Fibroblast of the aortic adventitia (primary cell): ENCODE measurements at regions not wholly inside any gene's neighbourhood (a gene's known extent, or its start where the extent isn't known, plus 50 kb on each side); places are given as distances from the start of the nearest gene placed in this dataset.
A peak's percentile ranks its signal among the peaks of the same experiment; 100 is the strongest.

Experiments
- DNase-seq: peaks from one replicate; pipeline ENCODE4 v3.0.0-alpha.2; 2010; ENCODE audit warnings: low read depth
- H3K4me3 ChIP-seq: 2 replicates; pipeline ENCODE4 v1.5.1; 2011; ENCODE audit warnings: low read depth, mild to moderate bottlenecking, control low read depth, low read length, moderate library complexity
- CTCF ChIP-seq: IDR thresholded peaks from 2 replicates; pipeline ENCODE4 v1.5.1; 2011; ENCODE audit warnings: mild to moderate bottlenecking, low read length, control low read depth, inconsistent platforms; ENCODE audit not compliant: insufficient read depth

- no peak overlapping the region for H3K4me3 ChIP-seq
- no peak for TF ChIP-seq CTCF
- DNase-seq: peak; percentile 22
These were observed 66.7 kb upstream of the TOP1 start for GRCh38 chr20:40961686-40962640.

GRCh38 chr20:40962733-40963504 lies 65.7 kb upstream of the TOP1 start:
- H3K4me3 ChIP-seq: no peak overlapping the region
- peak; percentile 82 for TF ChIP-seq CTCF
- peak; percentile 60 for DNase-seq

GRCh38 chr20:40963505-40963845 lies 65.1 kb upstream of the TOP1 start:
- no peak for DNase-seq
- TF ChIP-seq CTCF: no peak
- H3K4me3 ChIP-seq: no peak overlapping the region

GRCh38 chr20:40965671-40966070 lies 63.0 kb upstream of the TOP1 start:
- no peak for DNase-seq
- no peak overlapping the region for H3K4me3 ChIP-seq
- no peak for TF ChIP-seq CTCF

GRCh38 chr20:40966103-40966502 lies 62.5 kb upstream of the TOP1 start:
- TF ChIP-seq CTCF: peak; percentile 49
- no peak for DNase-seq
- H3K4me3 ChIP-seq: no peak overlapping the region

- no peak for DNase-seq
- no peak for TF ChIP-seq CTCF
- H3K4me3 ChIP-seq: no peak overlapping the region
These were observed 62.0 kb upstream of the TOP1 start for GRCh38 chr20:40966516-40967185.
